DMS153 (cell line): ENCODE measurements at regions not wholly inside any gene's neighbourhood (a gene's known extent, or its start where the extent isn't known, plus 50 kb on each side); places are given as distances from the start of the nearest gene placed in this dataset.

ENCODE experiments used
- DNase-seq: peaks from one replicate; lab custom pipeline; 2025; lab: John Stamatoyannopoulos, UW

DNA sequence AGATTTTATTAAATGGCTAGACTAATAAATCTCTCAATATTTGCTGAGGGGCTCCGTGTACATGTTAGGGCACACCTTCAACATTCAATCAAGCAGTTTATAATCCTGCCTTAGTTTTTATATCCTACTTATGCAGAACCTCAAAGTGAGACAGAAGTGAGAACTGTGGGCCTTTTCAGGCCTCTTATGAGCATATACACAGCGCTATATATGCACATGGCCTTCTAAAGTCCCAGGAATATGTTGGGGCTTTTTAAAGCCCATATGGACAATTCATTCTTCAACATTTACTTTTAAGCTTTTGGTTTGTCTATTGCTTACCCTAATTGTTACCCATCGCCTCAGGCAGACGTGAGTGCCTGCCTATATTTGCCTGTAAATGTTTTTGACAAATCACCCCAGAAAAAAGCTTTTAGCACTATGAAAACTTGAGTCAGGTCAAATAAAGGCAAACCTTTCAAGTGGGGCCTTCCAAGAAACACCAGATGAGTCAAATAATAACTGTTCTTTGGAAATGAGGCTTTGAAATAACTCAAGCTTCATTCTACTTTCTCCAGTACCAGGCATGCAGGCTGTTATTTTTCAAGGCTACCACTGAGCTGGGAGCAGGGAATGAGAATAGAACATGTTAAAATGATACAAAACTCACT, 58.2 kb downstream of the ESM1 start:
- DNase-seq = no peak

DNA sequence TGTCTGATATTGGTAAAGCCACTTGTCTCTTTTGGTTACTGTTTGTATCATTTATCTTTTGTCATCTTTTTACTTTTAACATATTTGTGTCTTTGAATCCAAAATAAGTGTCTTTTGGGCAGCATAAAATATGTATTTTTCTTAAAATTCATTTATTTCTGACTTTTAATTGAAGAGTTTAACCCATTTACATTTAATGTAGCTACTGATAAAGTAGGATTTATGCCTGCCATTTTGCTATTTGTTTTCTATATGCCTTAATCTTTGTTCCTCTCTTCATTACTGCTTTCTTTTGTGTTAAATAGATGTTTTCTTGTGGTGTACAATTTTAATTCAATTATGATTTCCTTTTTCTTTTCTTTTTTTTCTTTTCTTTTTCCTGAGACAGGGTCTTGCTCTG, 60.9 kb downstream of the ESM1 start:
- no peak for DNase-seq

GRCh38 chr5:54917323-54917722, 68.1 kb downstream of the ESM1 start:
- DNase-seq = no peak

DNA sequence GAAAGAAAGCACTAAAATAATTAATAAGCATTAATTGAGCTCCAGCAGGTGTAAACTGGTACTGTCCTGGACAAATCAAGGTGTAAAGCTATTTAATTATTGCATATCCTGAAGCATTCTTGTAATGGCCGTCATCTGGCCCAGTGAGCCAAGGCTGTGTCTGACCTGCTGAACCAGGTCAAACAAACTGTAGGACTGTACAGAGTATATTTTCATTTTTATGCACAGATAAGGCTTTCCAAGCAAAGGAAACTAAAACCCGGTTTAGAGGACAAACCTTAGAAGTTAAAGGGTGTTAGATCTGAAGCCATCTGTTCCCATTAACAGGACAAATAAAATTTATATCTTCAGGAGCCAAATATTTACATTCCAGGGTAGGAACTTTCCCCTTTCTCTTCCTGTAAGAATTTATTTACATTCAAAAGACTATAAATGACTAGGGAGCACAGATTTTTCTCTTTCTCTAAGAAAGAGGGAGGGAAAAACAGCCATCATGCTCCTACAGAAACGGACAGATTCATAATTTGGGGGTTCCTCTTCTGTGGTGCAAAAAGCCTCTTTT, 69.8 kb downstream of the ESM1 start:
- DNase-seq = no peak

- DNase-seq = no peak
Observed at GRCh38 chr5:54912021-54912420, 73.4 kb downstream of the ESM1 start.

DNA sequence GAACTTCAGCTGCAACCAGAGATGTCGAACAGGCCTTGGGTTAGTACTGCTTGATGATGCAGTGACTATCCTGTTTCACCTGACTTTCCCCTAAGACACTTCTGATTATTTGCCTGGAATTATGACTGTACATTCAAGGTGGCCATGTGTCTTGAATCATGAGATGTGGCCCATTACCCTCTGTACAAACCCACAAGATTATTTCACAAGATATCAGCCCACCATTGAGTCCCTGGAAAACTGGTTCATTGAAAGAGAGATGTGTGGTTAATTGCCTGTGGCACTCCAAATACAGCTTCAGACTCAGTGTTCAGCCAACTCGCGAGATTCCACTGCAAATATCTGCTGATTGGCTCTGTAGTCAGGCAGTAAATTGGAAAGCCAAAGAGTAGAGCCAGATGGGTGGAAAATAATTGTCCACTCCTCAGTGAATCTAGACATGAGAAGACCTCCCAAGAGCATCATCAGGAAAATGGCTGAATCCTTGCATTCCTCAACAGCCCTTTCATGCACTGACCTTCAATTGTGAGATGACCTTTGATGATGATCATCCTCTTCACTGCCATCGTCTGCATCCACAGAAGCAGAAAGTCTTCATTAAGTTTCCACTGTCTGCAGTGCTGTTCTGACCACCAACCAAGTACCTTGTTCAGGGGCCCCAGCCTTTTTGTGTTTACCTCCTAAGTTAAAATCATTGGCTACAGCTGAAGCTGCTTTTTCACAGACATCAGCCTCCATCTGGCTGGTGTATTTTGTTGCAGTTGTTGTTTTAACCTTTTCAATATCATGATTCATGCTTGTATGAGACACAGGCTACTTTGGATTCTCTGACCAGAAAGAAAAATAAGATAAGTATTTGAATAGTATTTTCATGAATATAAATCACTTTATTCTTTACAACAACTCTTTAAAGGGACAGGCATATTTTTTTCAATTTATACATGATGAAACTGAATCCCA, 75.2 kb downstream of the ESM1 start:
- no peak for DNase-seq

- DNase-seq = no peak
Observed at GRCh38 chr5:54908774-54909525, 76.4 kb downstream of the ESM1 start.

DNA sequence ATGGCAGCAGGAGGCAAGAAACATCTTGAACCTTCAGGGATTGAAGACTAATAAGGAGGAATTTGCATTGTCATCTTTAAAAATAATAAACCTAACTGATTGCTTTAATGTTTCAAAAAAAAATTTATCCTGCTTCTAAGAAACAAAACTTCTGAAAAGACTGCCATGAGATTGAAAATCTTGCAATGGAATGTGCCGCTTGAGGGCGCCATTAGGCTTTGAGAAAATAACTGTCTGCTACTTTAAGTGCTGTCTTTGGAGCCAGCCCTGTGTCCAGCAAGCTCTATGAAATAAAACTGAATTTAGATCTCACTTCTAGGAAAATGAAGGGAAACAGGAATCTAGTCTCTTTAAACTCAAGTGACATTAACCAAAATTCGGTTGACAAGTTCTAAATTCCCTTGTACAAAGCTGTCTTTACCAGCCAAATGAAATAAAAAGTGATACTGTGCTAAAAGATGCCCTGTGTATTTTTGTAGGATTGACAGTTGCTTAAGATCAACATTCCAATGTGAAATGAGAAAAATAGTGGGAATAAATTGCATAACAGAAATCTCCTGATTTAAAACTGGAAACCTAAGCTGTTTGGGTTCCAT, 79.4 kb downstream of the ESM1 start:
- DNase-seq = peak; percentile 10

DNA sequence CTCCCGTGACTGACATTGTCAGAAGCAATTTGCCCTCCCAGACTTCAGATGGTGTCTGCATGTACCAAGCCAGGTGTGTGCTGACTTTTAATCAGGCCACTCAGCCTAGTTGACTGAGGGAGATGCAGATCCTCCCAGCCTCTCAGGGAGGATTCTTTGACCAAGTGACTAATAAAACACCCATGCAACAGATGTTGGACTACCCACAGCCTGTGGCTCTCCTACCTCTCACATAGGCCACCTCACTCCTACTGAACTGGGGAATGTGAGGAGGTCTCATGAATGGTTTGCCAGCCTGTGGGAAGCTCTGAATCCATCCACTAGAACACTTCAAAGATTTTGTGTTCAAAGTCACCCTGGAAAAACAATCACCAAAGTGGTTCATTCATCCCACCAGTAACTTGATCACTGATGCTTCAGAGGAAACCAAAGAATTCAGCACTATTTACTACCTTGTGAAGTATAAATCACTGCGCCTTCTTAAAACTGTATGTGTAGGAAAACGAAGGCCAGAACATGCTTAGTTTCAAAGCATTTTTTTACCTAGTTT, 80.1 kb downstream of the ESM1 start:
- no peak for DNase-seq

DNA sequence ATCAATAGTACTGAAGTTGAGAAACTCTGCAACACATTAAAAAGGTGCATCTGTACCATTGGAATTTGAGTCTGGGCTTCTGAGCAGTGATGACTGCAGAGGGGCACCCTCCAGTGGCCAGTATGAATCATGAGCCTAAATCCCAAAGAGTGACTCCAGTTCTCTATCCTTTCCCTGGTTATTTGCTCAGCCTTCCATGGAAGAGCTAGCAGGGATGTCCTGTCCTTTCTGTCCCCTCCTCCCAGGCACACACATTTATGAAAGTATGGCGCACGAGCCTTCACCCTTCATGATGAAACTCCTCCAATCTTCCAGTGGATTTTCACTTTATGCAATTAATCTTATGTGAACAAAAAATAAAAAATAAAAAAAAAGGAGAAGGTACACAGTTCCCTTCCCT, 81.0 kb downstream of the ESM1 start:
- DNase-seq = no peak

DNA sequence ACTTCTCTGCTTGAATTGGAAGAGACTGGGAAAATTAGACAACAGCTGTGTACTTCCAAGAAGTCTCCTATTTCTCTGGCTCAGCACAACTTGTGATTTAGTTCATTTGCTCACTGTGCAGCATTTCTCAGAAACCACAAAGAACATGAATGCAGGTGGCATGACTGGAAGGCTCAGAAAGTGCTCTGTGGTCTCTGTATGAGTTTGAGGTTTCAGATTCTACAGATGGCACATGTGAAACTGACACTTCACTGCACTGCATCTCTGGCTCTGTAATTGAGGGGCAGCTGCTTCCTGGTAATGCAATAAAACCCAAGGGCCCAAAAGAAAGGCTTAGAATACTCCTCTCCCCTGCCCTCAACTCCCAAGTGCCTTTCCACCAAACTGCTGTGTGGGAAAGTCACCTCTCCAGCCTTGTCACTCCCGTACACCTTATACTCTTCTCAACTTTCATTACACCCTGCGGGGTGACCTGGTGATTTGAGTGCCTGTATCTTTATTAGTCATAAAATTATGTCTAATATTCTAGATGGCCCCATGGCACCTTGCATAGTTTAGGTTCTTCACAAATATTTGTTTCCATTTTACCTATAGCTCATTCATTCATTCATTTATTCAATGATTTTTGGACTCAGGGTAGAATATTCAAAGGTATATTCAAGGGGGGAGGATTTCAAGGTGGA, 82.5 kb downstream of the ESM1 start:
- DNase-seq = peak; percentile 18

DNA sequence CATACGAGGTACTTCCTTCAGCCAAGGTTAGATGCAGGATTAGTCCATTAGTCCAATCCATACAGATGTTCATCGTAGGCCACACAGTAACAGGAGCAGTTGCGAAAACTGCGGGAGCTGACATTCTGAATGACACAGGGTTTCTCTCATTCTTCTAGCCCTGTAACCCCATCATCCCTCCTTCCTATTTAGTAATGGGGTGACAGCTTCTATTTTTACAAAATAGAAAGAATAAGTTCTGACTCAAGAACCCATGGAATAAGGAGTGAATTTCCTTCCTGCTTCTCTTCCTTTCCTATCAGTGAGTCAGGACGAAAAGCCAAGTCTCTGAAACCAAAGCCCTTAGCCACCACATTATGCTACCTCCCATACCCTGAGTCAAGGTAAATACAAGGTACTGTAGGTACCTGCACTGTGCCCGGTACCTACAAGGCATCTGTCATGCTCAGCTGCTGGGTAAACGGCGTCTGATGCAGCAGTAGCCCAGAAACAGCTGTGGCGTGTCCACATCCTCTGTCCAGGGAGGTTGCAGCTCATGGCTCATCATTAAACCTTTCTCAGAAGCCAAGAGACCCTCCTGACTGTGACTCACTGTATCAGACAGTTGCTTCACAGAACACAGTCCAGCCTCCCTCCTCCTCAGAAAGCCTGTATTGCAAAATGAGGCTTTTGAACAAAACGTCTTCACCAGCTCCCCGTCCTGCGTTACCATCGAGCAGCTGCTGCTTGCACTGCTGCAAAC, 84.2 kb downstream of the ESM1 start:
- no peak for DNase-seq

GRCh38 chr5:54897001-54897400, 88.4 kb downstream of the ESM1 start:
- no peak for DNase-seq

DNA sequence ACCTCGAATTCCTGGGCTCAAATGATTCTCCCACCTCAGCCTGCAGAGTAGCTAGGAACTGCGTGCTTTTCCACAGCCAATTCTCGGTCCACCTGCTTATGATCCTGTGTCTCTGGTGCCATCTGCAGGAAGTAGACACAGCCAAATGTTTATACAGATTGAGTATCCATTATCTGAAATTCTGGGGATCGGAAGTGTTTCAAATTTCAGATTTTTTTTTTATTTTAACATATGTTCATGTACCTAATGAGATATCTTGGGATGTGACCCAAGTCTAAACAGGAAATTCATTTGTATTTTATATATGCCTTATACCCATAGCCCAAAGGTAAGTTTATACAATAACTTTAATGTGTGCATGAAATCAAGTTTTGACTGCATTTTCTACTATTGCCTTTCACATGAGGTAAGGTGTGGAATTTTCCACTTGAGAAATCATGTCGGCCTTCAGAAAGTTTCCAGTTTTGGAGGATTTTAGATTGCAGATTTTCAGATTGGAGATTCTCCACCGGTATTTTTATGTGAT, 89.5 kb downstream of the ESM1 start:
- peak; percentile 20 for DNase-seq

DNA sequence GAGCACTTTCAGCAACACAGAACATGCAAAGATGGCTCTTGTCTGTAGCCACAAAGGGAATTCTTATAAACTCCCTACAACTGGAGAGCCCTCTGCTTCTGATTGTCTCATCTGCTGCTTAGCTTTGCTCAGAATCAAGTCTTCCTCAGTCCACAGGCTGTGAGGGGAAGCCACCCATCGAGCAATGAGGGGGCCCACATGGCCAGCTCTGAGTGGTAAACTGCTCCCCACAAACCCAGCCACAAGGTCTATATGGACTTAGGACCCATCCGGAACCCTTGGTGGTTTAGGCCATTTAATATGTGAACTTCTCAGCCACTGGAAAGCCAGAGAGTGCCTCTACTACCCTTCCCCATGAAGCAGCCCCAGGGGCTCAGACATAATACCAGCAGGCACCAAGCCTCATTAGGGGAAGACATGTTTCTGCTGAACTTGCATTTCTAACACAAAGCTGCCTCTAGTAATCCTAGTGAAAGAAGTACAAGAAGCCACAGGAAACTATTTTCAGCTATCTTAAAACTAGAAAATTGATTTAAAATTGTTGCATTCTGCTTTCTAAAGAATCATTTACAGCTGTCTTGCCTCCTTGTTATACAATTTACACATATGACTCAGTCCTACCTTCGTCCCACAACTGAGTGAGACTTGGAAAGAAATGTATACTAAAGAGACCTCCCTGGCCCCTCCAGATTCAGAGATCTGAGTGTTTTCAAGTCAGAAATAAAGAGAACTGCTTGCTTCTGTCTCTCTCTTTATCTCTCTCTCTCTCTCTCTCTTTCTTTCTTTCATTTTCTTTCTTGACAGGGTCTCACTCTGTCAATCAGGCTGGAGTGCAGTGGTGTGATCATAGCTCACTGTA, 90.2 kb downstream of the ESM1 start:
- DNase-seq = no peak

- DNase-seq = no peak
Observed at GRCh38 chr5:54889826-54890225, 95.6 kb downstream of the ESM1 start.

DNA sequence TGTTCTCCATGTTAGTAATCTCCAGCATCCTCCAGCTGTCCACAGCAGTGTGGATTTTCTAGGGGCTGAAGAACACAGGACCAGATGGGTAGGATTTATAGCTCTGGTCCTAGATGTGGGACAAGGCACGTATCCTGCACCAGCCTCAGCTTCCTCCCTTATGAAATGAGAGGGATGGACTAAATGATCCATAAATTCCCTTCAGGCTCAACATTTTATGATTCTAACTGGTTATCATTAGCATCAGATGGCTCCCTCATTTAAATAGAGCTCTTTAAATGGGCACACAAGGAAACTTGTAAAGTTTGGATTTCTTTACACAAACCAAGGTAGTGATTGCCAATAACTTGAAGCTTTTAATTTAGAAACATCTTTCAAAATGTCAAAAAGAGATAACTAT, 97.7 kb downstream of the ESM1 start:
- DNase-seq = no peak

DNA sequence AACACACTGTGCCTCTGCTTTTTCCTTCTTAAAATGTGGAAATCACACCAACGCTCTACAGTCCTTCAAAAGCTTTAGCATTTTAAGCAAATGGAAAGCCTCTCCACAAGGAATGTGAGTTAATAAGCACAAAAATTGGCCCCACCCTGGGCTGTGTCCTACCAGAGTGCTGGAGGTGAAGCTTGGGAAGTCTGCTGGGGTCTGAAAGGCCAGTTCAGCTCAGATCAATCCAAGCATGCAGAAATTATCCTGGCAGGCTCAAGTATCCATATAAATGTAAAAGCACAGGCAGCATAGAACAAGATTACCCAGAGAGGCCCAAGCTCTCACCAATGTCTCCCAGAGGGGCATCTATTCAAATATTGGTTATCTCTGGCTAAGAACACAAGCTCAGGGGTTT, 98.5 kb downstream of the ESM1 start:
- DNase-seq = no peak

GRCh38 chr5:54885636-54886035, 99.8 kb downstream of the ESM1 start:
- DNase-seq = no peak
